Midbrain (tissue), 1 donor: ENCODE measurements at regions not wholly inside any gene's neighbourhood (a gene's known extent, or its start where the extent isn't known, plus 50 kb on each side); places are given as distances from the start of the nearest gene placed in this dataset.
"Not testable (repeated sequence)": the region's sequence is repeated elsewhere in the genome, so short reads cannot be mapped to it uniquely, and the experiment has no call there.

ENCODE experiments used
- DNase-seq: peaks from one replicate; lab custom pipeline; 2025; lab: John Stamatoyannopoulos, UW

GRCh38 chr13:50645092-50645491, 198.4 kb downstream of the DLEU7 start:
- DNase-seq = no peak

- DNase-seq = no peak
Measured at GRCh38 chr13:50646070-50646469, 197.4 kb downstream of the DLEU7 start.

GRCh38 chr13:50649211-50649610, 194.3 kb downstream of the DLEU7 start:
- no peak for DNase-seq

- DNase-seq = no peak
Measured at GRCh38 chr13:50650592-50651504, 192.6 kb downstream of the DLEU7 start.

GRCh38 chr13:50651922-50652321, 191.6 kb downstream of the DLEU7 start:
- DNase-seq = no peak

- DNase-seq = no peak
Measured at GRCh38 chr13:50654331-50654730, 189.2 kb downstream of the DLEU7 start.

- DNase-seq = not testable (repeated sequence)
Measured at GRCh38 chr13:50661881-50662280, 181.6 kb downstream of the DLEU7 start.

GRCh38 chr13:50664951-50665350, 178.5 kb downstream of the DLEU7 start:
- DNase-seq = no peak

- DNase-seq = no peak
Measured at GRCh38 chr13:50668049-50668448, 175.4 kb downstream of the DLEU7 start.

GRCh38 chr13:50668691-50669271, 174.7 kb downstream of the DLEU7 start:
- no peak for DNase-seq

GRCh38 chr13:50670272-50670671, 173.2 kb downstream of the DLEU7 start:
- no peak for DNase-seq

GRCh38 chr13:50670847-50671496, 172.5 kb downstream of the DLEU7 start:
- DNase-seq = no peak

- no peak for DNase-seq
Measured at GRCh38 chr13:50671497-50671850, 172.0 kb downstream of the DLEU7 start.

- no peak for DNase-seq
Measured at GRCh38 chr13:50672025-50672424, 171.5 kb downstream of the DLEU7 start.

- no peak for DNase-seq
Measured at GRCh38 chr13:50675651-50676050, 167.8 kb downstream of the DLEU7 start.

- no peak for DNase-seq
Measured at GRCh38 chr13:50676602-50677001, 166.9 kb downstream of the DLEU7 start.

GRCh38 chr13:50677258-50677657, 166.2 kb downstream of the DLEU7 start:
- no peak for DNase-seq

- DNase-seq = peak; percentile 84
Measured at GRCh38 chr13:50677687-50678463, 165.6 kb downstream of the DLEU7 start.

GRCh38 chr13:50678464-50679162, 164.9 kb downstream of the DLEU7 start:
- no peak for DNase-seq

- DNase-seq = no peak
Measured at GRCh38 chr13:50679321-50679720, 164.2 kb downstream of the DLEU7 start.

GRCh38 chr13:50682002-50682401, 161.5 kb downstream of the DLEU7 start:
- no peak for DNase-seq

- peak; percentile 62 for DNase-seq
Measured at GRCh38 chr13:50682966-50683365, 160.5 kb downstream of the DLEU7 start.
